GM19468 (cell line): ENCODE measurements at regions not wholly inside any gene's neighbourhood (a gene's known extent, or its start where the extent isn't known, plus 50 kb on each side); places are given as distances from the start of the nearest gene placed in this dataset.
"Not testable (repeated sequence)": the region's sequence is repeated elsewhere in the genome, so short reads cannot be mapped to it uniquely, and the experiment has no call there.

Experiments used
- ATAC-seq: cut with Tn5 transposase; IDR thresholded peaks from one replicate; pipeline ENCODE4 v1.9.1; 2021; ENCODE audit warnings: mild to moderate bottlenecking, moderate library complexity, moderate number of reproducible peaks; ENCODE audit not compliant: unreplicated experiment; ENCODE audit errors: extremely low read depth

DNA sequence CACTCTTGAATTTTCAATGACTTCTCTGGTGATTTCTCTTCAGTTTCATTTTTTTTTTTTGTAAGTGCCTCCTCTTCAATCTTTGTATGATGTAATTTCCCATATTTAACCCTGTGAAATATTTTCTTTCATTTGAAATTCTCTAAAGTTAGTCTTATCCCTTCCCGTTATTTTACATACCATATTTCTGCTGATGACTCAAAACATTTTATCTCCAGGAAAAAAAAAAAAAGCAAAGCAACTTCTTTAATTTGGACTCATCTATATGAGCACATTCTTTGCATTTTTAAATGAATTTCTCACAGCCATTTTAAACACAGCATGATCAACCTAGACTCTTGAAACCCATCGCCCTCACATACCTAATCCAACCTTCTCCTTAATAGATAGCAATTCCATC lies 1831.4 kb downstream of the ARAP2 start:
- no peak for ATAC-seq

DNA sequence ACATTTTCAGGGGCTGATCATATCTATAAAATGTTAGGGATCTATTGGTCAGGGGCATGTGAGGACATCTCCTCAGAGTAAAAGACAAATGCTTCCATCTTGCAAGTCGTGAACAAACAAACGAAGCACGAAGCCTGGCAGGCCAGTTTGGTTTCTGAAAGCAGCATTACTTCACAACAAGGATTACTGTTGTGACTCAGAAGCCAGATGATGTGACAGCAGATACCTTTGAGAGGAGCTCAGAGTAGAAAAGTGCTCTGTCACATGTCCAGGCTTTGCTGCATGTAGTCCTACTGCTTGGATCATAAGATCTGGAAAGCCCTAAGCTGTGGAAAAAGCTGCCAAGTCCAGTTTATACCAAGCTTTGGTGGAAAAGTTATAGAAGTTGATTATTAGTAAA lies 1827.2 kb downstream of the ARAP2 start:
- no peak for ATAC-seq

DNA sequence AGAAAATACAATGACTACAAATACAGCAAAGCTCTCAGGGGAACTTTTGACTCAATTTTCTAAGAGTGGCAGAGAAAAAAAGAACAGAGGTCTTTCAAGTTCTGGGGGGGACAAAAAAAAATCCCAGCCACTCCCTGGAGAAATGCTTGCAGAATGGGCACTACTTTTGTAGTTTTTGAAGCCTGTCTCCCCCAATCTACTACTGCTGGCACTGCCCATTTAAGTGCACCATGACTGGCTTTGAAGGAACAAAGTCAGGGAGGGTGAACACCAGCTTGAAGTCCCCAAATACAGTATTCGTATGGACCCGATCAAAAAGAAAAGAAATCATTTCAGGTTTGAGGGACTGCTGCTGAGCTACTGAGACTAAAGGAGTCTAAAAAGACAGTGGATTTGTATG lies 1824.4 kb downstream of the ARAP2 start:
- ATAC-seq = no peak

DNA sequence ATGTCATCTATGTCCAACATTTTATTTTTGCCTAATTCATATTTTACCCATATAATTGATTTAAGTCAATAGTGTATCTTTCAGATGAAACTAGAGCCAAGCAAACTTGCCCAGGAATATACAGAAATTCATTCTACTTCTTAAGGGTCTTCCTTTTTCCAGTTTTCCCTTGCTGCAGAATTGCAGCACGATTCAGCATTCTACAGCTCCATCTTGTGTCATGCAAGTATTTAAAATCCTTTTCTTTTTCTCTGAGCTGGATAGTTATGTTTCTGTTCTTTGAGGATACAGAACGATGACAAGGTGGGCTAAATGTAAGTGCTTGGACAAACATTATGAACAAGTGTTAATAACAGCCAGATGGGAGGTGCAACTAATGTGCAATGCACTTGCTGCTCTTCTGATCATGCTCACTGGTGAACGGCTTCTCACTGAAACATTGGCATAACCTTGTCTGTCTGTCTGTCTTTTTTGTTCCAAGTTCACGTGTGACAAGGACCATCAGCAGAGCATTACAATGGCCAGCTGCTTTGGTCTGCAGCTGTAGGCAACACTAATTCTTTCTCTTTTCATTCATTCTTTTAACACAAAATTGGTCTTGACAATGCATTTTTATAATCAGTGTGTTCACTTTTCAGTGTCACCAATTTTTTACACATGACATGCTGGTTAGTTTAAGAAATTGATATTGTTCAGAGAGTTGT lies 1821.7 kb downstream of the ARAP2 start:
- no peak for ATAC-seq

DNA sequence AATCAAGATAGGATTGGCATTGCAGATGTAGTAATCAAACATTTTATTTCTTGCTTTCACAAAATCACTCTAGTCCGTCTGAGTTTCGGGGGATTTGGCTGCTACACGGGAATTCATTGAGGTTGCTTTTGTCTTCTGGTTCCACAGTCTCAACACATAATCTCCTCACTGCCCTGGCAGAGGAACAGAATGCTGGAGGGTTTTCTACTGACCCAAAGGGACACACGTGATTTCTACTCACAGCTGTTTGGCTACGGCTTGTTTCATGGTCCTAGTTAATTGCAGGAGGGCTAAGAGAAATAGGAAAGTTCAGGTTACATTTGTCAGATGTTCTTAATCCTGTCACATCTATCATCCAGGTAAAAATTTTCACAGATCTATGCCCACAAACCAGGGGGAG lies 1811.6 kb downstream of the ARAP2 start:
- ATAC-seq = no peak

DNA sequence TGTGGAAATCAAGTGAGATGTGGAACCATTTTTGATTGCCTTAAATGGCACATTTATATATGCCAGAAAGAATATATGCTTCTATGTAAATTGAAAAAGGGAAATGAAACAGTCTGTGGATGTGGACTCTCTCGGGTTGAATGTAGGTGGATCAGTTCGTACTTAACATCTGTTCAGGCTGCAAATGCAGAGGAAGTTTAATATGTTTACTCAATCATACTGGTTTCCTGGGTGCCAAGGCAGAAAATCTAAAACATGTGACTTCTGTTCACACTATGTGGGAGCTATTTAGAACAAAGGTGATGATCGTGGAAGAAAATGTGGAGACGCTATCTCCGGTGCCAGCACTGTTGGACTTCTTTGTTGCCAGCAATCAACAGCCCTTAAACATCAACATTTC lies 1809.9 kb downstream of the ARAP2 start:
- not testable (repeated sequence) for ATAC-seq

DNA sequence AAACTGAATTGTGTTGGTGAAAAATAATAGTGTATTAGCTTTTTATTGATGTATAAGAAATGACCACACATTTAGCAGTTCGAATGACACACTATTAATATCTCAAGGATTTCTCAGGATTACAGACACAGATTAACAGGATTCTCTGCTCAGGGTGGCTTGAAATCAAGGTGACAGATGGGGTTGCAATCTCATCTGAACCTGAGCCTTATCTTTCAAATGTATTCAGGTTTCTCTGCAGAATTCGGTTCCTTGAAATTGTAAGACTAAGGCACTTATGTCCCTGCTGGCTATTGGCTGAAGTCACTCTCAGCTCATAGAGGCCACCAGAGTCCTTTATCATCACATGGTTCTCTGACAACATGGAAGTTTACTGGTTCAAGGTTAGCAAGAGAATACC lies 1780.1 kb downstream of the ARAP2 start:
- ATAC-seq = no peak

DNA sequence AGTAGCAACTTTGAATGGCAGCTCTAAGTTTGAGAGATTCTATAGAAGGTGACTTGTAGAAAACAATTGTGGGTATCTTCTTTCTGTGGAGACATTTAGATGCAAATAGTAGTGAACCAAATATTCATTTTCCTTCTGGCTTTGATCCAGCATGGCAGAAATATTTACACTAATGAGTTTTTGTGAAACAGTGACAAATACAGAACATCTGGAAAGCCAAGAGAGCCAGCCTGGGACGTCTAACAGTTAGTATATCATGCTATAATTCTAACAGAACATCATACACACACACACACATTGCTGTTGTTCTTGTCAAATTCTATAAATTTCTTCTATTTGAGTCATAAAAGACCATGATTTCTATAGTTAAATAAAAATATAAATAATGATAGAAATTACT lies 1777.9 kb downstream of the ARAP2 start:
- ATAC-seq = no peak

DNA sequence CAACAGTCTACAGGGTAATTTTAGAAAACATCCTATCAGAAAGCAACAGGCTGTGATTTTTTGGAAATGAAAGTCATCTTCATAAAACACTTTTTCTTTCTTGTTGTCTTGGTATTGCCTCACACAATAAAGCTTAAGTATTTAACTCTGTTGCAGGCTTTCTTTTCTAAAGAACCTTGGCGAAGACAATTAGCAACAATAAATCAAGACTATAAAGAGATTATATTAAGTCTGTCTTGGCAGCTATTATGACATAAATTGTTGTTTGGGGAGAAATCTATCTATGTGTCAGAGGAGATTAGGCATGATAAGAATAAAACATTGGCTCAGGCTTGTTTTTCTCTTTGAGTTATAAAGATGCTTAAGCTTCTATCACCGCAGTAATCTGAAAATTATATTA lies 1774.8 kb downstream of the ARAP2 start:
- ATAC-seq = no peak

DNA sequence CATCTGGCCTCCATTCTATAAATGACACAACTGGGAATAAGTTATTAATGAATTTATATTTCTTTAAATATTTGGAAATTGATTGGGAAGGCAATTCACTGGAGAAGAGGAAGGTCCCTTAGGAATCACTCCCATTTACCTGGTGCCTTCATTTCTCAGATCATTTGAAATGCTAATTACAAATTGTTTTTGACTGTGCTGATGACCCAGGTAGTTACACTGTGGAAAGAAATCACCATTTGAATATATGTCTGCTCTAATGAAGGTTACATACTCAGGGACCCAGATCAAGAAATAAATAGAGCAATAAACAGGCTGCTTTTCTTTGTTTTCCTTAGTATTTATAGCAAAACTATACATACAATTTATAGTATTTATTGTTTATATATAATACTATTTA lies 1759.1 kb downstream of the ARAP2 start:
- no peak for ATAC-seq

DNA sequence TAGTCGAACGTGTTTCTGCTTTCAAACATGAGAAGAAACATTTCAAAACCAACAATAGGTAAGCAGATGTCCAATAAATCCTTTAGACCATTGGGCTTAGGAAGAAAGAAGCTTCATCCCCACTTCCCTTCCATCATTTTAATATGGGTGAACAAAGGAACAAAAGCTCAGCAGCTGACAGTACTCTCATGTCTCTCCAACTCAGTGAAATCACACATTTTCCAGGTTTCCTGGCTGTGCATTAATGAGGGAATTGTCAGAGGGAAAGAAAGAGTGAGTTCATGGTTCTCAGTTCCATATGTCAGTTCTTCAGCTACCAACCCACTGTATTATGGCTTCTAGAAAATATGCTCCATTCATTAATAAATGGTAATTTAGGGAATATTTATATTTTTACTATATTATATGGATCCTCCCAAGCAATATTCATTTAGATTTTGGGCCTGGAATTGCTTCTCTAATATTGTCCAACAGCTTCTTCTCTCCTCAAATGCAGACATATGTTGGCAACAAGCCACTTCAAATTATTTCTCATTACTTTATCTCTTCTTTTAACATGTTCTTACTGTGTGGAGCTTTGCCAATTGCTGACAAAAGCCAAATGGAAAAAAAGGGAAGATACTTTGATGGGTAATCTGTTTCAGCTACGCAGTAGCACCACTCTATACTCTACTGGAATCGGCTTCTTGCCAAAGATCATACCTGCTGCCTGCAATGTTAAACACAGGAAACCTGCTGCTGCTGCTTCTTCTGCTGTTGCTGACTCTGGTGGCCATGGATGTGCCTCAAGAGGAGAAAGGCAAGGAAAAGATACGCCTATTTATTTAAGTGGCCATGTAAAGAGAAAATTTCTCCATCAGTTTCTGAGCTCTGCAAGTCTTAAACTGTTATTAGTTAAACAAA lies 1757.6 kb downstream of the ARAP2 start:
- ATAC-seq = no peak

DNA sequence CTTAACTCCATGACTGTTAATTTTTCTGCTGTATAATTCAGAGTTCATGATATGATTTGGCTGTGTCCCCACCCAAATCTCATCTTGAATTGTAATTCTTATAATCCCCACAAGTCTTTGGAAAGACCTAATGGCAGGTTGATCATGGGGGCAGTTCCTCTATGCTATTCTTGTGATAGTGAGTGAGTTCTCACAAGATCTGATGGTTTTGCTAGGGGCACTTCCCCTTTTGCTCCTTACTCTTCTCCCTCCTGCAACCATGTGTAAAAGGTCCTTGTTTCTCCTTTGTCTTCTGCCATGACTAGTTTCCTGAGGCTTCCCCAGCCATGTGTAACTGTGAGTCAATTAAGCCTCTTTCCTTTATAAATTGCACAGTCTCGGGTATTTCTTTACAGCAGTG lies 1751.9 kb downstream of the ARAP2 start:
- no peak for ATAC-seq

DNA sequence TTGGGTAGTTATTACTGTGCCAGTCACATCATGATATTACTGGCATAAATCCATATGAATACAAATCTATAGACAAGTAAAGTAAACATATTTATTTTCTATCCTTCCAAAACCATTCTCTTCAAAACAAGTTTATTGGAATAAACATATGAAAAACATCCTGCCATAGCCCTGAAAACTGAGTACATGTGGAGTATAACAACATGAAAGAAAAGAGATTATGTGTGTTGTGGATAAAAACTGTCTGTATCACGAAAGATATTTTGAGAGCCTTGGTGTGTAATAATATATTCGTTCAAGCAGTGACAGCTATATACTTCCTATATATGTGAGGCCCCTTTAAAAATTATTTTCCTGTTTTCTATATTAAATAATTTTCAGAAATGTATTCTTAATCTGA lies 1742.2 kb downstream of the ARAP2 start:
- ATAC-seq = no peak

DNA sequence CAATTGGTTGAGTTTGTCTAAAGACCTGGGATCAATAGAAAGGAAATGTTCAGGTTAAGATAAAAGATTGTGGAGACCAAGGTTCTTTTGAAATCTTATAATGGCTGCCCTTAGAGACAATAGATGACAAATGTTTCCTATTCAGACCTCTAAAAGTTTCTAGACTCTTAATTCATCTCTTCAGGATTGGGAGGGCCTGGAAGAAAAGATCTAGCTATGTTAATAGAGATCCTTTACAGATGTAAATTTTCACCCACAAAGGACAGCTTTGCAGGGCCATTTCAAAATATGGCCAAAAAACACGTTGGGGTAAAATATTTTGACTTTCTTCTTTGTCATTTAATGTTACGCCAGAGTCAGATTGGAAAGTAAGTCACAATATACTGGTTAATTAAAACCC lies 1739.6 kb downstream of the ARAP2 start:
- ATAC-seq = not testable (repeated sequence)

DNA sequence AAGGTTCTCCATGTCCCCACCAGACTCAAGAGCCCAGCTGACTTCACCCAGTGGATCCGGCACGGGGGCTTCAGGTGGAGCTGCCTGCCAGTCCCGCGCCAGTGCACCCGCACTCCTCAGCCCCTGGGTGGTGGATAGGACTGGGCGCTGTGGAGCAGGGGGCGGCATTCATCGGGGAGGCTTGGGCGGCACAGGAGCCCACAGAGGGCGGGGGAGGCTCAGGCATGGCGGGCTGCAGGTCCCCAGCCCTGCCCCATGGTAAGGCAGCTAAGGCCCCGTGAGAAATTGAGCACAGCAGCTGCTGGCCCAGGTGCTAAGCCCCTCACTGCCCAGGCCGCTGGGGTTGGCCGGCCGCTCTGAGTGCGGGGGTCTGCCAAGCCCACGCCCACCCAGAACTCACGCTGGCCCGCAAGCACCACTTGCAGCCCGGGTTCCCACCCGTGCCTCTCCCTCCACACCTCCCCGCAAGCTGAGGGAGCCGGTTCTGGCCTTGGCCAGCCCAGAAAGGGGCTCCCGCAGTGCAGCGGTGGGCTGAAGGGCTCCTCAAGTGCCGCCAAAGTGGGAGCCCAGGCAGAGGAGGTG lies 1737.7 kb downstream of the ARAP2 start:
- ATAC-seq = not testable (repeated sequence)

DNA sequence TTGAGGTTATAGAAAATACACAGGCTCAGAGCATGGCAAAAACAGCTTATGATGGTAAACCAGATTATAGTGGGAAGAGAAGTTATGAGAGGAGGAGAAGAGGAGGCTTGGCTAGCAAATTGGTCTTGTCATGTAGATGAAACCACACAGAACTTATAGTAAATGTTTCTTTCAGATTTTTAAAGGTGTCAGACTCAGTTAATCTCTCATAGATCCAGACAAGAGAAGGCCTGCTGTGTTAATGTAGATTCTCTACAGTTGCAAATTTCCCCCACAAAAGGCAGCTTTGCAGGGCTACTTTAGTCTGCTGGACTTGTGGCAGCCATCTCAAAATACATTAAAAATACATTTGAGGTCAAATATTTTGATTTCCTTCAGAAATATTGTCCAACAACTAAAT lies 1731.7 kb downstream of the ARAP2 start:
- no peak for ATAC-seq

DNA sequence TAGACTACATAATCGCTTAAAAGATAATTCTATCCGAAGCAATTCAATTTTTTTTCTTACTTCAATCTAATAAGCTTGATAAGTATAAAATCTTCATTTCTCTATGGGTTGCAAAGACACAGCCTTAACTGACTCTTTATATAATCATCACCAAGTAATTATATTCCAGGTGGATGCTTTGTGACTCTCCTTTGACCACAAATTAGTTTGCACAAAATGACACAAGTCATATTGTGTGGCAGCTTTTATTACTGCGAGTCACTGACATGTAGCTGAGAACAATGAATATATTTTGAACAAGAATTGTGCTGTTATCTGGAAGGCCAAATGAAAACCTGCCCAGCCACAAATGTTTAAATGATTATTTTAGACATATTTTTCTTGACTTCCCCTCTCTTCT lies 1727.8 kb downstream of the ARAP2 start:
- no peak for ATAC-seq

DNA sequence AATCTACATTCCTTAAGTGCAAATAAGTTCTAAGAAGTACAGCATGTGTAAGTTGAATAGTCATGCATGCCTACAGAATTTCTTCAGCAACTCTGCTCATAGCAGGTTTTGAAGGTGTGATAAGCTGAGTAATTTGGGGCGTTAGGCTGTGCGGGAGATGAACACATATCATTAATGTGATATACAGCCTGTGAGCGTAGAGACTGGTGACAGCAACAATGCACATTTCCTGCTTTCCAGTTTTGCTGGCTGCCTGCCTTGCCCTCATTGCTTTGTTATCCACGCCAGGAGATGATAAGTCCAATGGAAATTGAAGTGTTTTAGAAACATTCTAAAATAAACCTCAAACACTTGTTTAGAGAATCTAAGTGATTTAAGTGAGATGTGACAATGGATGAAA lies 1709.4 kb downstream of the ARAP2 start:
- ATAC-seq = no peak

DNA sequence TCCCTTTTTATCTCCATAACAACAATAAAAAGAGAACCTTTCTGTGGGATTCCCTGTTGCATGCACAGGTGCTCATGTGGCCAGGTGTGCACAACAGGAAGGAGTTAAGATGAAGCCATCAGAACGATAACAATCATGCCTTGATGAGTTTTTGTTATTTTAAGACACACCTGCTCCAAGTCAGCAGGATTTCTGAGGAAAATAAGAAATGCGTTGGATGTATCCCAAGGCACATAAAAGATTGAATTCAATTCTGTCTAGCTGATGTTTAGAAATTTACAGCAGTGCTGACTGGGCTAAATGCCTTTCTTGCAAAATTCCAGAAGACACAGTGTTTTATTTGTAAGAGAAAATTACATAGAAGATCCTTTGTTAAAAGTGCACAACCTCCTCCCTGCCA lies 1678.2 kb downstream of the ARAP2 start:
- ATAC-seq = no peak

DNA sequence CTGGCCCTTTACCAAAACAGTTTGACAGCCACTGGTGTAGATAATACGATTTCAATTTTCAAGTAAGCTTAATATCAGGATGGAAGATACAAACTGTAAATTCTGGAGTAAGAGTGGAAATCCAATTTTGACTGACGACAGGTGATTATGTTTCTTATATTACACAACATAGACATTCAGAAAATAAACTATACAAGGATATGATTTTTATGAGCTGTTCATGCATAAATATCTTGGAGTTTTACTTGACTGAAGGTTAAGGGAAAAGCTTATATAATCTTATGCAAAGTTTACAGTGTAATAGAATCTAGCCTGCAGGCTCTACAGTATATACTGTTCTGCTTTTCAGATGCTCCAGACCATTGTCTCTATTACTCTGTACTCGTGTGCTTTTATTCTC lies 1672.3 kb downstream of the ARAP2 start:
- no peak for ATAC-seq

DNA sequence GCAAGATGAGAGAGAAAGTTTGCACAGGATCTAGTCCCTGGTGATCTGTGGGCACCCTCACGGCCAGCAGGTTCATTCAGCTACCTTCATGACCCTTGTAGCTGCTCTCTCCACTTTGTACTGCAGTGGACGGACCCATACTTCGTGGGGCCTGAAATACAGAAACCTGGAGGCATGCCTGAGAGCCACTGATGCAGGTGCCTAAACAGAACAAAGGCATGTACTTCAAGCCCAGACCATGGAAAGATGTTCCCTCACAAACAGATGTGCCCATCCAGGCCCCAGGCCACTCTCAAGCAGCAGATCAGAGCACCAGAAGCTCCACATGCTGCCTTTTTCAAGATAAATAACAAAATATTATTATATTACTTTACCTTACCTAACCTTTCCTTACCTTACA lies 1629.0 kb downstream of the ARAP2 start:
- ATAC-seq = no peak
